ENCODE measurements at regions not wholly inside any gene's neighbourhood (a gene's known extent, or its start where the extent isn't known, plus 50 kb on each side); places are given as distances from the start of the nearest gene placed in this dataset.
A peak's percentile ranks its signal among the peaks of the same experiment; 100 is the strongest.

GRCh38 chr15:46293550-46293949 is 658.7 kb downstream of the SQOR start:
- Histone ChIP-seq H4K20me1 (ENCODE audit: control insufficient read depth, insufficient read depth, insufficient read length) (no peaks in the 10 kb centered on the region), H3K23ac (ENCODE audit: insufficient read length, low read depth, low read length) (no peak overlapping the region), H2BK20ac (ENCODE audit: low read depth, low read length, poor library complexity, severe bottlenecking) (no peak overlapping the region), H3K56ac (ENCODE audit: insufficient read length, low read depth, low read length) (no peak overlapping the region), H3K9ac (ENCODE audit: extremely low read depth, insufficient read length, low read length) (no peak overlapping the region), H3K4me2 (ENCODE audit: insufficient read depth, insufficient read length, low read length) (no peak overlapping the region), H3K4me1 (ENCODE audit: insufficient read depth, low read length) (0 out of 2 replicates have a peak, but pooled peaks cover 4% of the 10 kb centered on the region), H3K9me3 (ENCODE audit: control insufficient read depth, low read depth, low read length) (no peaks in the 10 kb centered on the region), H2BK120ac (ENCODE audit: low read depth, low read length, poor library complexity, severe bottlenecking) (no peak overlapping the region), H3K23me2 (ENCODE audit: insufficient read length, low read depth, low read length, poor library complexity, severe bottlenecking) (no peaks in the 10 kb centered on the region), H3K27ac (ENCODE audit: insufficient read length, low read depth, low read length) (no peak overlapping the region), H3T11ph (ENCODE audit: low read length) (no peak overlapping the region), H4K5ac (ENCODE audit: insufficient read length, low read depth, low read length) (no peak overlapping the region), H3K4ac (ENCODE audit: low read depth, low read length) (no peak overlapping the region), H2BK12ac (ENCODE audit: insufficient read length, low read depth, low read length) (no peak overlapping the region), H3K27me3 (ENCODE audit: insufficient read depth, low read length) (no peaks in the 10 kb centered on the region), H3K79me2 (ENCODE audit: insufficient read depth, low read length) (no peaks in the 10 kb centered on the region), H3K14ac (ENCODE audit: insufficient read depth, low read length) (no peak overlapping the region), H2AFZ (ENCODE audit: low read length) (no peak overlapping the region), H2AK5ac (ENCODE audit: insufficient read length, low read length) (no peak overlapping the region), H4K8ac (replicated peaks; ENCODE audit: insufficient read length, low read depth, low read length) (no peak overlapping the region), H2BK15ac (ENCODE audit: low read depth, low read length) (no peak overlapping the region), H2BK5ac (ENCODE audit: insufficient read length, low read length) (no peak overlapping the region), H3K18ac (ENCODE audit: insufficient read length, low read depth, low read length) (no peak overlapping the region), H3K79me1 (ENCODE audit: insufficient read depth, low read depth, low read length, poor library complexity, severe bottlenecking) (no peaks in the 10 kb centered on the region), H4K91ac (ENCODE audit: insufficient read length, low read depth, low read length) (no peak overlapping the region)
- WGBS (ENCODE audit: extremely low coverage, insufficient read length, low lambda C conversion rate): no CpG with 5 or more reads among the region's 3 CpGs
- TF ChIP-seq, protein P1, sequence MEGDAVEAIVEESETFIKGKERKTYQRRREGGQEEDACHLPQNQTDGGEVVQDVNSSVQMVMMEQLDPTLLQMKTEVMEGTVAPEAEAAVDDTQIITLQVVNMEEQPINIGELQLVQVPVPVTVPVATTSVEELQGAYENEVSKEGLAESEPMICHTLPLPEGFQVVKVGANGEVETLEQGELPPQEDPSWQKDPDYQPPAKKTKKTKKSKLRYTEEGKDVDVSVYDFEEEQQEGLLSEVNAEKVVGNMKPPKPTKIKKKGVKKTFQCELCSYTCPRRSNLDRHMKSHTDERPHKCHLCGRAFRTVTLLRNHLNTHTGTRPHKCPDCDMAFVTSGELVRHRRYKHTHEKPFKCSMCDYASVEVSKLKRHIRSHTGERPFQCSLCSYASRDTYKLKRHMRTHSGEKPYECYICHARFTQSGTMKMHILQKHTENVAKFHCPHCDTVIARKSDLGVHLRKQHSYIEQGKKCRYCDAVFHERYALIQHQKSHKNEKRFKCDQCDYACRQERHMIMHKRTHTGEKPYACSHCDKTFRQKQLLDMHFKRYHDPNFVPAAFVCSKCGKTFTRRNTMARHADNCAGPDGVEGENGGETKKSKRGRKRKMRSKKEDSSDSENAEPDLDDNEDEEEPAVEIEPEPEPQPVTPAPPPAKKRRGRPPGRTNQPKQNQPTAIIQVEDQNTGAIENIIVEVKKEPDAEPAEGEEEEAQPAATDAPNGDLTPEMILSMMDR (conservative IDR thresholded peaks at IDR 0.05): peak; percentile 30; the same call in 1 of the 3 replicates
- H3K27ac Mint-ChIP-seq: no peak overlapping the region
- no peaks in the 10 kb centered on the region; a peak in 1 of 5 replicates for H3K9me3 Mint-ChIP-seq
- H3K4me1 Mint-ChIP-seq: peaks cover 21 to 33% of the 10 kb centered on the region in 2 experiments
- no peaks in the 10 kb centered on the region; a peak in 1 of 7 replicates for H3K36me3 Mint-ChIP-seq (ENCODE audit: insufficient read depth in 1 of 3, low read depth in 3 of 3)
- H3K27me3 Mint-ChIP-seq (ENCODE audit: low read depth): peaks cover 3% of the 10 kb centered on the region
- no peak overlapping the region for H3K4me3 Mint-ChIP-seq
- peak; percentile 49 for DNase-seq

Data from H9 (cell line).